T-helper 1 cell treated with Interleukin-12 subunit alpha and Interleukin-12 subunit beta and Interleukin-4 antibody, amounts not matched to agents 30 ng/mL and 1 ng/mL, for 36 hours (primary cell): ENCODE measurements at regions not wholly inside any gene's neighbourhood (a gene's known extent, or its start where the extent isn't known, plus 50 kb on each side); places are given as distances from the start of the nearest gene placed in this dataset.

Source experiments
- intact Hi-C: fragments of 100-400 bp; cut with micrococcal nuclease; formaldehyde crosslinking; loops from one replicate; pipeline ENCODE4 v1.15.1; 2024

GRCh38 chr10:50936335-50936734 lies 50.9 kb upstream of the A1CF start:
- intact Hi-C loops: no loop called here

- intact Hi-C loops: no loop called here
These were observed 51.9 kb upstream of the A1CF start for GRCh38 chr10:50937230-50937907.

- intact Hi-C loops: no loop called here
These were observed 56.2 kb upstream of the A1CF start for GRCh38 chr10:50941629-50942028.

- intact Hi-C loops: no loop called here
These were observed 61.8 kb upstream of the A1CF start for GRCh38 chr10:50946991-50947781.

GRCh38 chr10:50951365-50951764 lies 65.9 kb upstream of the A1CF start:
- intact Hi-C loops: no loop called here

GRCh38 chr10:50961297-50961696 lies 75.9 kb upstream of the A1CF start:
- intact Hi-C loops: no loop called here

GRCh38 chr10:50963063-50963462 lies 77.6 kb upstream of the A1CF start:
- intact Hi-C loops: no loop called here

- intact Hi-C loops: no loop called here
These were observed 83.1 kb upstream of the A1CF start for GRCh38 chr10:50968386-50969091.

- intact Hi-C loops: no loop called here
These were observed 87.2 kb upstream of the A1CF start for GRCh38 chr10:50972591-50972990.

GRCh38 chr10:50981385-50981784 lies 92.9 kb upstream of the PRKG1 start:
- intact Hi-C loops: no loop called here

GRCh38 chr10:50981904-50982303 lies 92.4 kb upstream of the PRKG1 start:
- intact Hi-C loops: no loop called here

GRCh38 chr10:50982989-50983388 lies 91.3 kb upstream of the PRKG1 start:
- intact Hi-C loops: no loop called here

GRCh38 chr10:50987934-50988333 lies 86.4 kb upstream of the PRKG1 start:
- intact Hi-C loops: no loop called here

GRCh38 chr10:50988792-50989191 lies 85.5 kb upstream of the PRKG1 start:
- intact Hi-C loops: no loop called here

- intact Hi-C loops: no loop called here
These were observed 83.5 kb upstream of the PRKG1 start for GRCh38 chr10:50990568-50991455.

GRCh38 chr10:50991456-50992355 lies 82.6 kb upstream of the PRKG1 start:
- intact Hi-C loops: no loop called here

- intact Hi-C loops: no loop called here
These were observed 81.9 kb upstream of the PRKG1 start for GRCh38 chr10:50992356-50992901.

- intact Hi-C loops: no loop called here
These were observed 81.1 kb upstream of the PRKG1 start for GRCh38 chr10:50992972-50993766.

- intact Hi-C loops: no loop called here
These were observed 80.5 kb upstream of the PRKG1 start for GRCh38 chr10:50993771-50994251.
